NCI-H2171 treated with DMSO at 0.1 percent for 48 hours (cell line): ENCODE measurements at regions not wholly inside any gene's neighbourhood (a gene's known extent, or its start where the extent isn't known, plus 50 kb on each side); places are given as distances from the start of the nearest gene placed in this dataset.

Experiments
- DNase-seq: peaks from one replicate; lab custom pipeline; 2025; lab: John Stamatoyannopoulos, UW

- DNase-seq, result no peak
These were observed 228.1 kb downstream of the SNRPN start for GRCh38 chr15:25182736-25183445.

- no peak for DNase-seq
These were observed 228.9 kb downstream of the SNRPN start for GRCh38 chr15:25183581-25184251.

GRCh38 chr15:25184356-25185155 is 229.8 kb downstream of the SNRPN start:
- no peak for DNase-seq

- DNase-seq, result no peak
These were observed 230.4 kb downstream of the SNRPN start for GRCh38 chr15:25185156-25185710.

- no peak for DNase-seq
These were observed 231.0 kb downstream of the SNRPN start for GRCh38 chr15:25185791-25186190.

GRCh38 chr15:25186411-25186810 is 231.6 kb downstream of the SNRPN start:
- no peak for DNase-seq

GRCh38 chr15:25186906-25187645 is 232.3 kb downstream of the SNRPN start:
- DNase-seq, result no peak

GRCh38 chr15:25188051-25188450 is 233.3 kb downstream of the SNRPN start:
- no peak for DNase-seq

GRCh38 chr15:25188551-25189101 is 233.8 kb downstream of the SNRPN start:
- no peak for DNase-seq

- no peak for DNase-seq
These were observed 234.8 kb downstream of the SNRPN start for GRCh38 chr15:25189551-25189950.

- DNase-seq, result no peak
These were observed 237.9 kb downstream of the SNRPN start for GRCh38 chr15:25192651-25193050.

GRCh38 chr15:25207369-25207768 is 231.5 kb downstream of the UBE3A start:
- no peak for DNase-seq

GRCh38 chr15:25208735-25209134 is 230.1 kb downstream of the UBE3A start:
- no peak for DNase-seq

GRCh38 chr15:25220834-25221233 is 218.0 kb downstream of the UBE3A start:
- DNase-seq, result no peak

- no peak for DNase-seq
These were observed 214.4 kb downstream of the UBE3A start for GRCh38 chr15:25224396-25224795.

- DNase-seq, result no peak
These were observed 212.5 kb downstream of the UBE3A start for GRCh38 chr15:25226360-25226759.

- DNase-seq, result no peak
These were observed 210.6 kb downstream of the UBE3A start for GRCh38 chr15:25228261-25228660.

- DNase-seq, result no peak
These were observed 208.4 kb downstream of the UBE3A start for GRCh38 chr15:25230442-25230841.

GRCh38 chr15:25233766-25234350 is 205.0 kb downstream of the UBE3A start:
- no peak for DNase-seq

- no peak for DNase-seq
These were observed 204.0 kb downstream of the UBE3A start for GRCh38 chr15:25234831-25235230.

GRCh38 chr15:25235391-25235790 is 203.4 kb downstream of the UBE3A start:
- no peak for DNase-seq
